ENCODE measurements at regions not wholly inside any gene's neighbourhood (a gene's known extent, or its start where the extent isn't known, plus 50 kb on each side); places are given as distances from the start of the nearest gene placed in this dataset.

GRCh38 chr2:174683392-174683759, 80.9 kb downstream of the CHRNA1 start:
- Histone ChIP-seq H3K27ac (peak overlapping the region; percentile 89 to 92), H3K4me1 (peaks cover 3% of the 10 kb centered on the region in 2 donors), H3K4me3 (peak overlapping the region; percentile 77 to 87), H3K27me3 (no peaks in the 10 kb centered on the region), H3K9me3 (no peaks in the 10 kb centered on the region), H3K36me3 (no peaks in the 10 kb centered on the region)
- intact Hi-C loops (cut with DNase I; ENCODE audit: low total_unique reads), result loop anchor here (10.0 kb wide), 2 partner anchors 99 to 219 kb away; no protein-coding TSS in a partner anchor
- peak; percentile 23 to 33 for DNase-seq
- TF ChIP-seq POLR2A (IDR thresholded peaks at IDR 0.05), result no peak
- TF ChIP-seq CTCF (IDR thresholded peaks at IDR 0.05), result peak in 1 of 4 experiments; percentile 24

GRCh38 chr2:174682578-174683391, 81.5 kb downstream of the CHRNA1 start:
- Histone ChIP-seq H3K36me3 (no peaks in the 10 kb centered on the region), H3K27ac (peak overlapping the region; percentile 89 to 92), H3K4me3 (peak overlapping the region; percentile 77 to 87), H3K27me3 (no peaks in the 10 kb centered on the region), H3K9me3 (no peaks in the 10 kb centered on the region), H3K4me1 (peaks cover 3% of the 10 kb centered on the region in 2 donors)
- TF ChIP-seq CTCF (IDR thresholded peaks at IDR 0.05) (no peak), POLR2A (IDR thresholded peaks at IDR 0.05) (peak in 1 of 2 donors; percentile 26)
- intact Hi-C loops (cut with DNase I; ENCODE audit: low total_unique reads), result loop anchor here (10.0 kb wide), 2 partner anchors 98 to 218 kb away; no protein-coding TSS in a partner anchor
- peak; percentile 67 to 78 for DNase-seq

GRCh38 chr2:174682007-174682577, 82.2 kb downstream of the CHRNA1 start:
- peak overlapping the region; percentile 77 to 87 for H3K4me3 ChIP-seq
- DNase-seq, result peak; percentile 42 to 47
- intact Hi-C loops (cut with DNase I; ENCODE audit: low total_unique reads), result loop anchor here (10.0 kb wide), 2 partner anchors 97 to 217 kb away; no protein-coding TSS in a partner anchor

GRCh38 chr2:174681099-174682006, 82.9 kb downstream of the CHRNA1 start:
- H3K9me3 ChIP-seq, result no peaks in the 10 kb centered on the region
- TF ChIP-seq POLR2A (IDR thresholded peaks at IDR 0.05) (no peak), CTCF (IDR thresholded peaks at IDR 0.05) (no peak)
- peak; percentile 21 to 24 for DNase-seq
- no peaks in the 10 kb centered on the region for H3K36me3 ChIP-seq
- intact Hi-C loops (cut with DNase I; ENCODE audit: low total_unique reads), result loop anchor here (10.0 kb wide), 2 partner anchors 97 to 217 kb away; no protein-coding TSS in a partner anchor
- H3K27ac ChIP-seq, result peak overlapping the region; percentile 89 to 92
- peak overlapping the region; percentile 77 to 87 for H3K4me3 ChIP-seq
- no peaks in the 10 kb centered on the region for H3K27me3 ChIP-seq
- peaks cover 3% of the 10 kb centered on the region in 2 donors for H3K4me1 ChIP-seq

More at GRCh38 chr2:174682007-174682577, 82.2 kb downstream of the CHRNA1 start:
- H3K4me1 ChIP-seq, result peaks cover 3% of the 10 kb centered on the region in 2 donors
- H3K27ac ChIP-seq, result peak overlapping the region; percentile 89 to 92
- TF ChIP-seq CTCF (IDR thresholded peaks at IDR 0.05) (no peak), POLR2A (IDR thresholded peaks at IDR 0.05) (no peak)
- H3K9me3 ChIP-seq, result no peaks in the 10 kb centered on the region
- H3K36me3 ChIP-seq, result no peaks in the 10 kb centered on the region
- H3K27me3 ChIP-seq, result no peaks in the 10 kb centered on the region
